Chondrocyte (in vitro differentiated cells): ENCODE measurements at regions not wholly inside any gene's neighbourhood (a gene's known extent, or its start where the extent isn't known, plus 50 kb on each side); places are given as distances from the start of the nearest gene placed in this dataset.
A peak's percentile ranks its signal among the peaks of the same experiment; 100 is the strongest.

Experiments
- DNase-seq: peaks from one replicate; pipeline ENCODE4 v3.0.0; 2021; ENCODE audit warnings: mixed read lengths, low spot score
- H3K27ac Mint-ChIP-seq: one replicate; pipeline ENCODE4 v1.8.0; 2021; ENCODE audit warnings: mild to moderate bottlenecking, moderate library complexity, mixed read lengths; ENCODE audit not compliant: unreplicated experiment
- H3K27me3 Mint-ChIP-seq: 2 replicates; pipeline ENCODE4 v1.8.0; 2021; ENCODE audit warnings: low read depth, mixed read lengths
- H3K36me3 Mint-ChIP-seq: 2 replicates; pipeline ENCODE4 v1.8.0; 2021; ENCODE audit warnings: low read depth, mixed read lengths
- H3K4me1 Mint-ChIP-seq: 2 replicates; pipeline ENCODE4 v1.8.0; 2021; ENCODE audit warnings: low read depth, mild to moderate bottlenecking, mixed read lengths
- H3K4me3 Mint-ChIP-seq: one replicate; pipeline ENCODE4 v1.8.0; 2021; ENCODE audit warnings: mild to moderate bottlenecking, moderate library complexity, mixed read lengths; ENCODE audit not compliant: unreplicated experiment
- H3K9me3 Mint-ChIP-seq: 2 replicates; pipeline ENCODE4 v1.8.0; 2021; ENCODE audit warnings: low read depth, mixed read lengths
- CTCF ChIP-seq: fragments of 200-600 bp; sonication (generic); IDR thresholded peaks from 2 replicates; pipeline ENCODE4 v1.5.0; 2021; ENCODE audit warnings: antibody characterized with exemption, mild to moderate bottlenecking, moderate library complexity

- Mint-ChIP-seq H3K4me3 (no peak overlapping the region), H3K27me3 (no peaks in the 10 kb centered on the region), H3K27ac (no peak overlapping the region), H3K9me3 (no peaks in the 10 kb centered on the region), H3K4me1 (peaks cover 21% of the 10 kb centered on the region), H3K36me3 (peaks cover 2% of the 10 kb centered on the region)
- no peak for DNase-seq
- TF ChIP-seq CTCF, result no peak
Measured at GRCh38 chr5:12322042-12322441, 417.8 kb upstream of the CTNND2 start.

DNA sequence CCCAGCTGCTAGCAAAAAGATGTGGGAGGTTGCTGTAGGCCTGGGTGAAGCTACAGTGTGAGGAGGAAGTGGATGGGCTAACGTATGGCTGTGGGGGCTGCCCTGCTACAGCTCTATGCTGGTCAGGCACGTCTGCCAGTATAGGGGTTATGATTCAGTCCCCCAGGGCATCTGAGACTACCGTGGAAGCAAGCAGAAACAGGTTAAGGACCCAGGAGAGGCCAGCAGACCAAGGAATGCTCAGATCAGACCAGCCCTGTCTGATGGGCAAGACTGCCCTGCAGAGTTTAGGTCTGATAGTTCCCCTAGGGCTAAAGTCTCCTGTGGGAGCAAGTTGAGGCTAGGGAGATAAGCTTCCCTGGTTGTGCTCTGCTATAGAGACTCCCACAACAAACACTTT, 416.1 kb upstream of the CTNND2 start:
- no peak for DNase-seq
- Mint-ChIP-seq H3K4me1 (peaks cover 37% of the 10 kb centered on the region), H3K36me3 (peaks cover 2% of the 10 kb centered on the region), H3K9me3 (no peaks in the 10 kb centered on the region), H3K4me3 (no peak overlapping the region), H3K27me3 (no peaks in the 10 kb centered on the region), H3K27ac (no peak overlapping the region)
- TF ChIP-seq CTCF, result no peak

DNA sequence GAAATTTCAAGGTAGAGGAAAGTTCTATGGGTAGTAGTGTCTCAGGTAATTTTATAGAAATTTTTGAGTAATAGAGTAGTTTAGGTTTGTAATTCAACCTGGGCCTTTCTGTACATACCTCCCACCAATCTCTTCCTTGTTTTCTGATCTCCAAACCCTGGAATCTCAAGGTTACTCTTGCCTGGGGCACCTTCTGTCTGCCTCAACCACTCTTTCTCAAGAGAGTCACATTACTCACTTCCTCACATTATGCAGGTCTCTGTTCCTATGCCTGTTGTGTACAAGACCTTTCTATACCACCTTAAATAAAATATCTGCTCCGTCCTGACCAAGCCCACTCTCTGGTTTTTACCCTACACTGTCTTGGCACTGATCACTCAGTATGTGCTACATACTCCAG, 412.6 kb upstream of the CTNND2 start:
- no peak for TF ChIP-seq CTCF
- Mint-ChIP-seq H3K27ac (peak overlapping the region; percentile 14), H3K36me3 (no peaks in the 10 kb centered on the region), H3K4me1 (peaks cover 47% of the 10 kb centered on the region), H3K4me3 (no peak overlapping the region), H3K9me3 (no peaks in the 10 kb centered on the region), H3K27me3 (no peaks in the 10 kb centered on the region)
- no peak for DNase-seq

- H3K27ac Mint-ChIP-seq, result no peak overlapping the region
- no peak for DNase-seq
- peaks cover 44% of the 10 kb centered on the region for H3K4me1 Mint-ChIP-seq
- H3K4me3 Mint-ChIP-seq, result no peak overlapping the region
- no peaks in the 10 kb centered on the region for H3K27me3 Mint-ChIP-seq
- no peak for TF ChIP-seq CTCF
- H3K36me3 Mint-ChIP-seq, result no peaks in the 10 kb centered on the region
- H3K9me3 Mint-ChIP-seq, result no peaks in the 10 kb centered on the region
Measured at GRCh38 chr5:12315461-12315860, 411.2 kb upstream of the CTNND2 start.

- no peaks in the 10 kb centered on the region for H3K36me3 Mint-ChIP-seq
- no peak overlapping the region for H3K4me3 Mint-ChIP-seq
- DNase-seq, result no peak
- H3K27ac Mint-ChIP-seq, result no peak overlapping the region
- no peaks in the 10 kb centered on the region for H3K27me3 Mint-ChIP-seq
- no peaks in the 10 kb centered on the region for H3K9me3 Mint-ChIP-seq
- no peak for TF ChIP-seq CTCF
- H3K4me1 Mint-ChIP-seq, result peaks cover 44% of the 10 kb centered on the region
Measured at GRCh38 chr5:12313602-12314001, 409.4 kb upstream of the CTNND2 start.
